Tibial artery (tissue), 4 donors: ENCODE measurements at regions not wholly inside any gene's neighbourhood (a gene's known extent, or its start where the extent isn't known, plus 50 kb on each side); places are given as distances from the start of the nearest gene placed in this dataset.

Source experiments
- DNase-seq, 2 donors: peaks; one replicate each; pipeline ENCODE4 v3.0.0-alpha.2; 2019
- H3K27ac ChIP-seq, 2 donors: fragments of 200-600 bp; sonication (generic) in 1 of 2; 1 replicate in 1 of 2; 2 replicates in 1 of 2; pipeline ENCODE4 v1.5.1; 2018 to 2019; ENCODE audit warnings: mild to moderate bottlenecking in 1 of 2
- H3K27me3 ChIP-seq, 2 donors: fragments of 200-600 bp; sonication (generic) in 1 of 2; one replicate each; pipeline versions ENCODE4 v1.5.1 to v1.6.0; 2016 to 2019
- H3K36me3 ChIP-seq, 3 donors: fragments of 200-600 bp; sonication (generic) in 2 of 3; one replicate each; pipeline ENCODE4 v1.5.1; 2016 to 2019; ENCODE audit warnings: mild to moderate bottlenecking in 2 of 3
- H3K4me1 ChIP-seq, 4 donors: fragments of 200-600 bp; sonication (generic) in 2 of 4; 1 replicate in 3 of 4; 2 replicates in 1 of 4; pipeline ENCODE4 v1.5.1; 2016 to 2019
- H3K4me3 ChIP-seq, 2 donors: fragments of 200-600 bp; sonication (generic) in 1 of 2; 1 replicate in 1 of 2; 2 replicates in 1 of 2; pipeline ENCODE4 v1.5.1; 2018 to 2019; ENCODE audit warnings: mild to moderate bottlenecking in 2 of 2
- H3K9me3 ChIP-seq, 3 donors: fragments of 200-600 bp; sonication (generic) in 1 of 3; one replicate each; pipeline ENCODE4 v1.5.1; 2016 to 2019
- intact Hi-C: fragments of 100-400 bp; cut with DNase I; formaldehyde crosslinking; loops from one replicate; pipeline ENCODE4 v1.15.0; 2023; ENCODE audit warnings: low total_unique reads
- TF ChIP-seq, protein P1 (sequence below), 2 experiments: fragments of 200-600 bp in 1 of 2; fragments of 450-650 bp in 1 of 2; IDR thresholded peaks; one replicate each; pipeline ENCODE4 v1.5.1; 2017 to 2019; ENCODE audit warnings: antibody characterized with exemption in 2 of 2, mild to moderate bottlenecking in 1 of 2, moderate library complexity in 1 of 2

- Histone ChIP-seq H3K4me1 (peaks cover 0 to 16% (median 9%) of the 10 kb centered on the region in 4 donors), H3K27ac (no peak overlapping the region), H3K9me3 (no peaks in the 10 kb centered on the region), H3K27me3 (peaks cover 0 to 9% of the 10 kb centered on the region in 2 donors), H3K36me3 (no peaks in the 10 kb centered on the region), H3K4me3 (no peak overlapping the region)
- DNase-seq, result no peak
- TF ChIP-seq, protein P1, sequence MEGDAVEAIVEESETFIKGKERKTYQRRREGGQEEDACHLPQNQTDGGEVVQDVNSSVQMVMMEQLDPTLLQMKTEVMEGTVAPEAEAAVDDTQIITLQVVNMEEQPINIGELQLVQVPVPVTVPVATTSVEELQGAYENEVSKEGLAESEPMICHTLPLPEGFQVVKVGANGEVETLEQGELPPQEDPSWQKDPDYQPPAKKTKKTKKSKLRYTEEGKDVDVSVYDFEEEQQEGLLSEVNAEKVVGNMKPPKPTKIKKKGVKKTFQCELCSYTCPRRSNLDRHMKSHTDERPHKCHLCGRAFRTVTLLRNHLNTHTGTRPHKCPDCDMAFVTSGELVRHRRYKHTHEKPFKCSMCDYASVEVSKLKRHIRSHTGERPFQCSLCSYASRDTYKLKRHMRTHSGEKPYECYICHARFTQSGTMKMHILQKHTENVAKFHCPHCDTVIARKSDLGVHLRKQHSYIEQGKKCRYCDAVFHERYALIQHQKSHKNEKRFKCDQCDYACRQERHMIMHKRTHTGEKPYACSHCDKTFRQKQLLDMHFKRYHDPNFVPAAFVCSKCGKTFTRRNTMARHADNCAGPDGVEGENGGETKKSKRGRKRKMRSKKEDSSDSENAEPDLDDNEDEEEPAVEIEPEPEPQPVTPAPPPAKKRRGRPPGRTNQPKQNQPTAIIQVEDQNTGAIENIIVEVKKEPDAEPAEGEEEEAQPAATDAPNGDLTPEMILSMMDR (IDR thresholded peaks at IDR 0.05), result no peak
- intact Hi-C loops, result no loop called here
Observed at GRCh38 chr11:120061036-120061760, 76.7 kb downstream of the TRIM29 start.

DNA sequence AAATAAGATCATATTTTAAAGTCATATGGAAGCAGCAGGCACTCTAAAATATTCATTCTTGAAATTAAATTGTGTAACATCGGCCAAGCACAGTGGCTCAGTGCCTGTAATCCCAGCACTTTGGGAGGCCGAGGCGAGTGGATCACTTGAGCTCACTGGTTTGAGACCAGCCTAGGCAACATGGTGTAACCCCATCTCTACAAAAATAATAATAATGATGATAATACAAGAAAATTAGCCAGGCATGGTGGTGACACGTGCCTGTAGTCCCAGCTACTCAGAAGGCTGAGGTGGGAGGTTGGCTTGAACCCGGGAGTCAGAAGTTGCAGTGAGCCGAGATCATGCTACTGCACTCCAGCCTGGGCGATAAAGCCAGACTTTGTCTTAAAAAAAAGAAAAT lies 77.4 kb downstream of the TRIM29 start:
- Histone ChIP-seq H3K27me3 (peaks cover 0 to 9% of the 10 kb centered on the region in 2 donors), H3K9me3 (no peaks in the 10 kb centered on the region), H3K4me3 (no peak overlapping the region), H3K27ac (no peak overlapping the region), H3K36me3 (no peaks in the 10 kb centered on the region), H3K4me1 (peaks cover 0 to 16% (median 9%) of the 10 kb centered on the region in 4 donors)
- DNase-seq, result no peak
- intact Hi-C loops, result no loop called here
- TF ChIP-seq, protein P1 (IDR thresholded peaks at IDR 0.05), result no peak

GRCh38 chr11:120058931-120059330 lies 79.0 kb downstream of the TRIM29 start:
- no peak overlapping the region for H3K4me3 ChIP-seq
- H3K4me1 ChIP-seq, result peaks cover 0 to 16% (median 9%) of the 10 kb centered on the region in 4 donors
- H3K9me3 ChIP-seq, result no peaks in the 10 kb centered on the region
- DNase-seq, result no peak
- intact Hi-C loops, result no loop called here
- peaks cover 0 to 9% of the 10 kb centered on the region in 2 donors for H3K27me3 ChIP-seq
- no peak overlapping the region for H3K27ac ChIP-seq
- no peaks in the 10 kb centered on the region for H3K36me3 ChIP-seq
- TF ChIP-seq, protein P1 (IDR thresholded peaks at IDR 0.05), result no peak

- TF ChIP-seq, protein P1 (IDR thresholded peaks at IDR 0.05), result no peak
- DNase-seq, result no peak
- intact Hi-C loops, result no loop called here
Observed at GRCh38 chr11:120057595-120058581, 80.0 kb downstream of the TRIM29 start.

DNA sequence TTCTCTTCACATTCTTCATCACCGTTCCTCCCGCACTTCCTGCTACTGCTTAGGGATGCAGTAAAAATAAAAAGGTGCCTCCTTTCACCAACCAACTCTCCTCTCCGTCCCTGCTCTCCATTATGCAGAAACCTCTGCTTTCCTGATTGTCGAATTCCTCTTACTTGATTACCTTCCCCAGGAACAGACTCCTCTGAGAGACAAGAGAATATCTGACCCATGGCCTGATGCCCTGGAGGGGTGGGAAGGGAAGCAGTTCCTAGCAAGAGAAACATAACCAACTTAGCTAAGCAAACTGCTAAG lies 80.9 kb downstream of the TRIM29 start:
- Histone ChIP-seq H3K4me1 (peaks cover 0 to 10% (median 5%) of the 10 kb centered on the region in 4 donors), H3K36me3 (no peaks in the 10 kb centered on the region), H3K27ac (no peak overlapping the region), H3K9me3 (no peaks in the 10 kb centered on the region), H3K27me3 (peaks cover 0 to 8% of the 10 kb centered on the region in 2 donors), H3K4me3 (no peak overlapping the region)
- intact Hi-C loops, result no loop called here
- TF ChIP-seq, protein P1 (IDR thresholded peaks at IDR 0.05), result no peak
- DNase-seq, result no peak

More at GRCh38 chr11:120057595-120058581, 80.0 kb downstream of the TRIM29 start:
- Histone ChIP-seq H3K4me3 (no peak overlapping the region), H3K4me1 (peaks cover 0 to 16% (median 9%) of the 10 kb centered on the region in 4 donors), H3K36me3 (no peaks in the 10 kb centered on the region), H3K27me3 (peaks cover 0 to 6% of the 10 kb centered on the region in 2 donors), H3K27ac (no peak overlapping the region), H3K9me3 (no peaks in the 10 kb centered on the region)
